ENCODE measurements at regions not wholly inside any gene's neighbourhood (a gene's known extent, or its start where the extent isn't known, plus 50 kb on each side); places are given as distances from the start of the nearest gene placed in this dataset.

- TF ChIP-seq CTCF (IDR thresholded peaks at IDR 0.05; ENCODE audit: insufficient read depth, low read length) (no peak), GABPA (IDR thresholded peaks at IDR 0.05; ENCODE audit: low read depth) (no peak), POLR2AphosphoS5 (IDR thresholded peaks at IDR 0.05; ENCODE audit: low read depth) (no peak), REST (IDR thresholded peaks at IDR 0.05; ENCODE audit: insufficient replicate concordance, low read depth) (no peak)
Observed at GRCh38 chr2:239801404-239802184, 223.5 kb downstream of the NDUFA10 start.
